ENCODE measurements at regions not wholly inside any gene's neighbourhood (a gene's known extent, or its start where the extent isn't known, plus 50 kb on each side); places are given as distances from the start of the nearest gene placed in this dataset.

DNA sequence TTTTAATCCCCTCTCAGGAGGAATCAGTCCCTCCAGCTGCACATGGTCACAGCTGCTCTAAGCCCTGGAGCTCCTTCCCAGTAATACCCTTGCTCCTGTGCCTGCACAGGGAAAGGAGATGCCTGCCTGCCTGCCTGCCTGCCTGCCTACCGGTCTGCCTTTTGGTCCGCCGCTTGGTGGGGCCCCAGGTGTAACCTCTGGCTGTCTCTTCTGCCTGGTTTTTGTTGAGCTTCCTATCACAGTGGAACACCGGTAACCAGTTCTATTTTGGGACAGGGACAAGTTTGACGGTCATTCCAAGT is 99.8 kb downstream of the DAD1 start (continued):
- no peak for TF ChIP-seq TARDBP (IDR thresholded peaks at IDR 0.05; ENCODE audit: borderline replicate concordance)
- no peak for TF ChIP-seq TCF3 (IDR thresholded peaks at IDR 0.05; ENCODE audit: borderline replicate concordance, insufficient read depth, low read depth, low read length)
- TF ChIP-seq STAT1 (conservative IDR thresholded peaks at IDR 0.05) = no peak
- TF ChIP-seq RB1 (IDR thresholded peaks at IDR 0.05; ENCODE audit: borderline replicate concordance) = no peak
- TF ChIP-seq POLR2AphosphoS2 (IDR thresholded peaks at IDR 0.05; ENCODE audit: low read depth, low read length) = peak; percentile 83; the same call in 1 of the 2 replicates
- no peak for TF ChIP-seq RCOR1 (conservative IDR thresholded peaks at IDR 0.05; ENCODE audit: low read depth, low read length)
- no peak; the same call in 1 of the 2 replicates for TF ChIP-seq GATAD2B (conservative IDR thresholded peaks at IDR 0.05; ENCODE audit: low read depth)
- no peak for TF ChIP-seq ZBED1 (IDR thresholded peaks at IDR 0.05; ENCODE audit: borderline replicate concordance)
- TF ChIP-seq, protein P1, sequence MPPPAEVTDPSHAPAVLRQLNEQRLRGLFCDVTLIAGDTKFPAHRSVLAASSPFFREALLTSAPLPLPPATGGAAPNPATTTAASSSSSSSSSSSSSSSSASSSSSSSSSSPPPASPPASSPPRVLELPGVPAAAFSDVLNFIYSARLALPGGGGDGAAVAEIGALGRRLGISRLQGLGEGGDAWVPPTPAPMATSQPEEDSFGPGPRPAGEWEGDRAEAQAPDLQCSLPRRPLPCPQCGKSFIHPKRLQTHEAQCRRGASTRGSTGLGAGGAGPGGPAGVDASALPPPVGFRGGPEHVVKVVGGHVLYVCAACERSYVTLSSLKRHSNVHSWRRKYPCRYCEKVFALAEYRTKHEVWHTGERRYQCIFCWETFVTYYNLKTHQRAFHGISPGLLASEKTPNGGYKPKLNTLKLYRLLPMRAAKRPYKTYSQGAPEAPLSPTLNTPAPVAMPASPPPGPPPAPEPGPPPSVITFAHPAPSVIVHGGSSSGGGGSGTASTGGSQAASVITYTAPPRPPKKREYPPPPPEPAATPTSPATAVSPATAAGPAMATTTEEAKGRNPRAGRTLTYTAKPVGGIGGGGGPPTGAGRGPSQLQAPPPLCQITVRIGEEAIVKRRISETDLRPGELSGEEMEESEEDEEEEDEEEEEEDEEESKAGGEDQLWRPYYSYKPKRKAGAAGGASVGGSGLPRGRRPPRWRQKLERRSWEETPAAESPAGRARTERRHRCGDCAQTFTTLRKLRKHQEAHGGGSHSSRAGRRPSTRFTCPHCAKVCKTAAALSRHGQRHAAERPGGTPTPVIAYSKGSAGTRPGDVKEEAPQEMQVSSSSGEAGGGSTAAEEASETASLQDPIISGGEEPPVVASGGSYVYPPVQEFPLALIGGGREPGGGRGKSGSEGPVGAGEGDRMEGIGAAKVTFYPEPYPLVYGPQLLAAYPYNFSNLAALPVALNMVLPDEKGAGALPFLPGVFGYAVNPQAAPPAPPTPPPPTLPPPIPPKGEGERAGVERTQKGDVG (CRISPR knock-in tag; IDR thresholded peaks at IDR 0.05) = no peak
- TF ChIP-seq RBBP5 (conservative IDR thresholded peaks at IDR 0.05) = no peak
- TF ChIP-seq NR2C2 (IDR thresholded peaks at IDR 0.05; ENCODE audit: borderline replicate concordance, control insufficient read depth, insufficient read length, low read depth) = no peak
- no peak for TF ChIP-seq BCL11A (IDR thresholded peaks at IDR 0.05; ENCODE audit: low read depth, low read length)
- TF ChIP-seq, protein P2, sequence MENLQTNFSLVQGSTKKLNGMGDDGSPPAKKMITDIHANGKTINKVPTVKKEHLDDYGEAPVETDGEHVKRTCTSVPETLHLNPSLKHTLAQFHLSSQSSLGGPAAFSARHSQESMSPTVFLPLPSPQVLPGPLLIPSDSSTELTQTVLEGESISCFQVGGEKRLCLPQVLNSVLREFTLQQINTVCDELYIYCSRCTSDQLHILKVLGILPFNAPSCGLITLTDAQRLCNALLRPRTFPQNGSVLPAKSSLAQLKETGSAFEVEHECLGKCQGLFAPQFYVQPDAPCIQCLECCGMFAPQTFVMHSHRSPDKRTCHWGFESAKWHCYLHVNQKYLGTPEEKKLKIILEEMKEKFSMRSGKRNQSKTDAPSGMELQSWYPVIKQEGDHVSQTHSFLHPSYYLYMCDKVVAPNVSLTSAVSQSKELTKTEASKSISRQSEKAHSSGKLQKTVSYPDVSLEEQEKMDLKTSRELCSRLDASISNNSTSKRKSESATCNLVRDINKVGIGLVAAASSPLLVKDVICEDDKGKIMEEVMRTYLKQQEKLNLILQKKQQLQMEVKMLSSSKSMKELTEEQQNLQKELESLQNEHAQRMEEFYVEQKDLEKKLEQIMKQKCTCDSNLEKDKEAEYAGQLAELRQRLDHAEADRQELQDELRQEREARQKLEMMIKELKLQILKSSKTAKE (IDR thresholded peaks at IDR 0.05; ENCODE audit: low read depth, poor library complexity, severe bottlenecking) = no peak
- no peak for TF ChIP-seq RAD51 (IDR thresholded peaks at IDR 0.05)
- TF ChIP-seq SMARCA5 (IDR thresholded peaks at IDR 0.05) = 0 out of 2 replicates have a peak, but pooled peaks have one; percentile 26
- no peak for TF ChIP-seq BHLHE40 (IDR thresholded peaks at IDR 0.05; ENCODE audit: borderline replicate concordance in 1 of 2, low read depth in 2 of 2, low read length in 1 of 2)
- TF ChIP-seq LARP7 (IDR thresholded peaks at IDR 0.05) = peak; percentile 48; the same call in 1 of the 2 replicates
- TF ChIP-seq FOS (IDR thresholded peaks at IDR 0.05; ENCODE audit: borderline replicate concordance, extremely low read depth, insufficient read length) = no peak
- TF ChIP-seq CBX3 (IDR thresholded peaks at IDR 0.05; ENCODE audit: borderline replicate concordance, low read depth) = no peak
- TF ChIP-seq KAT2A (conservative IDR thresholded peaks at IDR 0.05; ENCODE audit: control insufficient read depth, low read depth, low read length) = no peak
- TF ChIP-seq EZH2 (IDR thresholded peaks at IDR 0.05; ENCODE audit: borderline replicate concordance, control insufficient read depth, low read depth, low read length) = no peak
- TF ChIP-seq ETV6 (conservative IDR thresholded peaks at IDR 0.05 in 1 of 2, IDR thresholded peaks at IDR 0.05 in 1 of 2; ENCODE audit: borderline replicate concordance in 1 of 2, low read depth in 1 of 2) = no peak
- TF ChIP-seq, protein P3, sequence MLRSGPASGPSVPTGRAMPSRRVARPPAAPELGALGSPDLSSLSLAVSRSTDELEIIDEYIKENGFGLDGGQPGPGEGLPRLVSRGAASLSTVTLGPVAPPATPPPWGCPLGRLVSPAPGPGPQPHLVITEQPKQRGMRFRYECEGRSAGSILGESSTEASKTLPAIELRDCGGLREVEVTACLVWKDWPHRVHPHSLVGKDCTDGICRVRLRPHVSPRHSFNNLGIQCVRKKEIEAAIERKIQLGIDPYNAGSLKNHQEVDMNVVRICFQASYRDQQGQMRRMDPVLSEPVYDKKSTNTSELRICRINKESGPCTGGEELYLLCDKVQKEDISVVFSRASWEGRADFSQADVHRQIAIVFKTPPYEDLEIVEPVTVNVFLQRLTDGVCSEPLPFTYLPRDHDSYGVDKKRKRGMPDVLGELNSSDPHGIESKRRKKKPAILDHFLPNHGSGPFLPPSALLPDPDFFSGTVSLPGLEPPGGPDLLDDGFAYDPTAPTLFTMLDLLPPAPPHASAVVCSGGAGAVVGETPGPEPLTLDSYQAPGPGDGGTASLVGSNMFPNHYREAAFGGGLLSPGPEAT (IDR thresholded peaks at IDR 0.05; ENCODE audit: low read depth) = no peak
